Cardiac fibroblast (primary cell): ENCODE measurements at regions not wholly inside any gene's neighbourhood (a gene's known extent, or its start where the extent isn't known, plus 50 kb on each side); places are given as distances from the start of the nearest gene placed in this dataset.

Experiments used
- DNase-seq, 2 donors: peaks; one replicate each; pipeline versions ENCODE4 v3.0.0 to v3.0.0-alpha.2; 2010; ENCODE audit warnings: low read depth in 2 of 2
- H3K4me3 ChIP-seq, 2 donors: replicated peaks in 1 of 2; 1 replicate in 1 of 2; 2 replicates in 1 of 2; pipeline ENCODE4 v1.5.1; 2011; ENCODE audit warnings: low read depth in 2 of 2, low read length in 2 of 2, mild to moderate bottlenecking in 2 of 2, moderate library complexity in 1 of 2
- TF ChIP-seq, protein P1 (sequence below): IDR thresholded peaks from one replicate; pipeline ENCODE4 v1.5.1; 2011; ENCODE audit warnings: low read depth, mild to moderate bottlenecking, low read length, inconsistent platforms

- DNase-seq: no peak
- H3K4me3 ChIP-seq: no peak overlapping the region
- TF ChIP-seq, protein P1, sequence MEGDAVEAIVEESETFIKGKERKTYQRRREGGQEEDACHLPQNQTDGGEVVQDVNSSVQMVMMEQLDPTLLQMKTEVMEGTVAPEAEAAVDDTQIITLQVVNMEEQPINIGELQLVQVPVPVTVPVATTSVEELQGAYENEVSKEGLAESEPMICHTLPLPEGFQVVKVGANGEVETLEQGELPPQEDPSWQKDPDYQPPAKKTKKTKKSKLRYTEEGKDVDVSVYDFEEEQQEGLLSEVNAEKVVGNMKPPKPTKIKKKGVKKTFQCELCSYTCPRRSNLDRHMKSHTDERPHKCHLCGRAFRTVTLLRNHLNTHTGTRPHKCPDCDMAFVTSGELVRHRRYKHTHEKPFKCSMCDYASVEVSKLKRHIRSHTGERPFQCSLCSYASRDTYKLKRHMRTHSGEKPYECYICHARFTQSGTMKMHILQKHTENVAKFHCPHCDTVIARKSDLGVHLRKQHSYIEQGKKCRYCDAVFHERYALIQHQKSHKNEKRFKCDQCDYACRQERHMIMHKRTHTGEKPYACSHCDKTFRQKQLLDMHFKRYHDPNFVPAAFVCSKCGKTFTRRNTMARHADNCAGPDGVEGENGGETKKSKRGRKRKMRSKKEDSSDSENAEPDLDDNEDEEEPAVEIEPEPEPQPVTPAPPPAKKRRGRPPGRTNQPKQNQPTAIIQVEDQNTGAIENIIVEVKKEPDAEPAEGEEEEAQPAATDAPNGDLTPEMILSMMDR: no peak
Observed at GRCh38 chr12:3431686-3432085, 59.3 kb upstream of the PRMT8 start.

DNA sequence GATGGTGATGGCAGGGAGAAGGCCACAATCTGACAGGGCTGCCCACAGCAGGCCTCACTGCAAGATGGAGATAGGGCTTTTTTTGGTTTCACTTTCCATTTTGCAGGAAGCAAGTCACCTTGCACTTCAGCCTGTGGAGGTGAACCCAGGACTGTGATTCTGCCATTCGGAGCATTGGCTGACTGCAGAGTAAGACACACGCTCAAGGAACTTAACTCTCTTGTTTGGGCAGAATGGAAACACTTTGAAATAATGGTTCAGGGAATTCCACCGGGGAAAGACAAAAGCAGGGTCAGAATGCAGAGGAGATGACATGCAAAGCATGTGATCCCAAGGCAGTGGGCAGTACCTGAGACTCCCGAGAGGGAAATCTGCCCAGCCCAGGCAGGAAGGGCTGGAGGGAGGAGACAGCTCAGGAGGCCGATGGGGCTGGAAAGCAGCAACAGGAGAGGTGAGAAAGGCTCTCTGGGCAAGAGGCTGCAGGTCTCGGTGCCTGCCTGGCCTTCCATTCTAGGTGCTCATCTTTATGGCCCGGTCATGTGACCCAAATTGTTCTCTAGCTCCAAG, 58.7 kb upstream of the PRMT8 start:
- H3K4me3 ChIP-seq: no peak overlapping the region
- TF ChIP-seq, protein P1: no peak
- DNase-seq: no peak

DNA sequence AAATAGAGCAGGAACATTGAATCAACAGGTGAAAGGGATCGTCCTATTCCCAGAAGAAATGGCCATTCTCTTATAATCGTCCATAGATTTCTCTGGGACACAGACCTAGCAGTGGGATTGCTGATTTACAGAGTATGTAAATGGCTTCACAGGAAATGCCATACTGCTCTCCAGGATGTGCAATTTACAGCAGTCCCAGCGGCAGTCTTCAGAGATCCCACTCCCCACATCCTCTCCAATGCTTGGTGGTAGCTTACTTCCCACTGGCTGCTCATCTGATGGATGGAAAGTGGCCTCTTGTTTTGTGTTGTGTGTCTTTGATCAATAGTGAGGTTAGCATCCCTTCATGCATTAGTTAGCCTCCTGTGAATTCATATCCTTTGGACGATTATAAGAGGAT, 58.1 kb upstream of the PRMT8 start:
- H3K4me3 ChIP-seq: no peak overlapping the region
- TF ChIP-seq, protein P1: no peak
- DNase-seq: no peak

DNA sequence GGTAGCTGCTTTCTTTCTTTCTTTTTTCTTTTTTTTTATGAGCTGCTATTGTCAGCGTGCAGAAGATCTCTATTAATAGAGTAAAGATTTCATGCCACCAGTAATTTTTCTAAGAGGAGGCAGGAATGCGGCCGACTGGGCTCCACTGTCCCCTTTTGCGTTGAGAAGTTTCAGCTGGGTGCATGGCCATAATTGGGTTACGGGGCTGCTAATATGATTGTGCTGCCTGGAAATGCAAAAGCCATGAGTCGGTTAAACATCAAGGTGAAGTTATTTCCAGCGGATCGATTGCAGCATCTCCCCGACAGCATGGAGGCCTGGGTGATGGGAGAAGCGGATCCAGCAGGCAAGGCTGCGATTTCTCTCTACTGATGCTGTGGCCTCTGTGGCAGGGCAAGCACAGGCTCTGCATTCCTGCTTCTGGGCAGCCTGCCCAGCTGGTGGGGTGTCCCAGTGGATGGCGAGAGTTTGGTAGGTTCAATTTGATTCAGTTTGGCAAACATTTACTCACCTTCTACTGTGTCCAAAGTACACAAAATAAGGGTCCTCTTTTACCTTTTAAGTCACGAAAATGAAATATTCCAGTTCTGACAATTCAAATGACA, 54.4 kb upstream of the PRMT8 start:
- no peak overlapping the region for H3K4me3 ChIP-seq
- no peak for DNase-seq
- TF ChIP-seq, protein P1: no peak

DNA sequence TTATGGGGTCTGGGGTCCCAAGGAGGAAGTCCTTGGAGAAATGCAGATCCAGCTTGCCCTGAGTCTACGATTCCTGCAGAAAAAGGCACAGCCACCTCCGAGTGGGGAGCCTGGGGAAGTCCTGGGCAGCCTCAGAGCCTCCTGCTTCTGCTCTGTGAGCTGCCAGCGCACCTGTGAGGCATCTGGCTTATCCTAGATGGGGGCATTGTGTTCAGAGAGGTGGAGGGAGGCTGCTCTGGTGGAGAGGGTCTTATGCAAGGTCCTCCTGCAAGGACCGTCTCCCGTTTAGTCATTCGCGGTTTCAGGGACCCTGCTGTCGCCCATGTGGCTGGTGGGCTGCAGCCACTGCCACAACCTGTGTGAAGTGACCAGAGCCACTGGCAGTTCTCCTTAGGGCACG, 53.0 kb upstream of the PRMT8 start:
- TF ChIP-seq, protein P1: no peak
- no peak for DNase-seq
- no peak overlapping the region for H3K4me3 ChIP-seq

DNA sequence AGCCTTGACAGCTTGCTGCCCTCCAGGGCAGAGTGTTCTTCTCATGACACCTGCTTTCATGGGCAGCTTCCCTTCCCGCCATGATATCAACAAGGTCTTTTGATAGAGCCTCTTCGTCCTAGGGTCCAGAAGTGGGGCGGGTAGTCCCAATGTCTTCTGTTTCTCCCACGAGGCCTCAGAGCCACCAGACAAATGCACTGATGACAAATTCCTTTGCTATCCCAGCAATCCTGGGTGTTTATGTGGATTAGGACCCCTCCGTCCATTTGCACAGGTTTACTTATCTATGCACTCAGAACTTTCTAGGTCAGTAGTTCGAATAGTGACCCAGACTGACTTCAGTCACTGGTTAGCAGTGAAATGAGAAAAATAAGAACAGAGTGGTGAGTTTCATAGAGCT, 52.6 kb upstream of the PRMT8 start:
- no peak for DNase-seq
- H3K4me3 ChIP-seq: no peak overlapping the region
- TF ChIP-seq, protein P1: no peak
